ENCODE measurements at regions not wholly inside any gene's neighbourhood (a gene's known extent, or its start where the extent isn't known, plus 50 kb on each side); places are given as distances from the start of the nearest gene placed in this dataset.

GRCh38 chr6:66992660-66993059 is 1285.6 kb upstream of the EYS start:
- TF ChIP-seq POLR2AphosphoS5 (IDR thresholded peaks at IDR 0.05; ENCODE audit: low read depth, low read length): no peak

- TF ChIP-seq SIN3A (IDR thresholded peaks at IDR 0.05; ENCODE audit: borderline replicate concordance, insufficient read depth, low read length) (no peak), TAF1 (IDR thresholded peaks at IDR 0.05; ENCODE audit: borderline replicate concordance, insufficient read depth, low read length) (no peak), REST (IDR thresholded peaks at IDR 0.05; ENCODE audit: insufficient read depth in 1 of 2, low read depth in 2 of 2, low read length in 2 of 2) (no peak), FOXP2 (optimal IDR thresholded peaks at IDR 0.05; ENCODE audit: borderline replicate concordance, extremely low read depth, extremely low read length, insufficient read depth) (no peak), POLR2AphosphoS5 (IDR thresholded peaks at IDR 0.05; ENCODE audit: low read depth, low read length) (no peak)
Observed at GRCh38 chr6:66986940-66987339, 1279.9 kb upstream of the EYS start.

DNA sequence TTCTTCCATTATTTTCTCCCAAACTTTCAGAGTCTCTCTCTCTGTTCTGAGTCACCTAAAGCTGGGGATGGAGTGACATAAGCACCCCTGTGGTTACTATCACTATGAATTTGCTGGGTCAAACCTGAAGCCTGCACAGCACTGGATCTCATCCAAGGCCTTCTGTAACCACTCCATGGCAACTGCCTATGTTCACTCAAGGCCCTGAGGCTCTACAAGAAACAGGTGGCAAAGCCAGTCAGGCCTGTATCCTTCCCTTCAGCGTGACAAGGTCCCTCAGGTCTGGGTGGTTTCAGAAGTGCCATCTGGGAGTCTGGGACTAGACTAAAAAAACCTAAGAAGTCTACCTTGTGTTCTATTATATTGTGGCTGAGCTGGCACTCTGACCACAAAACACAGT is 1278.8 kb upstream of the EYS start:
- no peak for TF ChIP-seq REST (IDR thresholded peaks at IDR 0.05; ENCODE audit: insufficient read depth in 1 of 2, low read depth in 2 of 2, low read length in 2 of 2)
- TF ChIP-seq TAF1 (IDR thresholded peaks at IDR 0.05; ENCODE audit: borderline replicate concordance, insufficient read depth, low read length): no peak
- no peak for TF ChIP-seq FOXP2 (optimal IDR thresholded peaks at IDR 0.05; ENCODE audit: borderline replicate concordance, extremely low read depth, extremely low read length, insufficient read depth)
- TF ChIP-seq SIN3A (IDR thresholded peaks at IDR 0.05; ENCODE audit: borderline replicate concordance, insufficient read depth, low read length): no peak
- TF ChIP-seq POLR2AphosphoS5 (IDR thresholded peaks at IDR 0.05; ENCODE audit: low read depth, low read length): no peak

- TF ChIP-seq FOXP2 (optimal IDR thresholded peaks at IDR 0.05; ENCODE audit: borderline replicate concordance, extremely low read depth, extremely low read length, insufficient read depth) (no peak), TAF1 (IDR thresholded peaks at IDR 0.05; ENCODE audit: borderline replicate concordance, insufficient read depth, low read length) (no peak), SIN3A (IDR thresholded peaks at IDR 0.05; ENCODE audit: borderline replicate concordance, insufficient read depth, low read length) (no peak), REST (IDR thresholded peaks at IDR 0.05; ENCODE audit: insufficient read depth in 1 of 2, low read depth in 2 of 2, low read length in 2 of 2) (no peak)
Observed at GRCh38 chr6:66970373-66970772, 1263.3 kb upstream of the EYS start.

DNA sequence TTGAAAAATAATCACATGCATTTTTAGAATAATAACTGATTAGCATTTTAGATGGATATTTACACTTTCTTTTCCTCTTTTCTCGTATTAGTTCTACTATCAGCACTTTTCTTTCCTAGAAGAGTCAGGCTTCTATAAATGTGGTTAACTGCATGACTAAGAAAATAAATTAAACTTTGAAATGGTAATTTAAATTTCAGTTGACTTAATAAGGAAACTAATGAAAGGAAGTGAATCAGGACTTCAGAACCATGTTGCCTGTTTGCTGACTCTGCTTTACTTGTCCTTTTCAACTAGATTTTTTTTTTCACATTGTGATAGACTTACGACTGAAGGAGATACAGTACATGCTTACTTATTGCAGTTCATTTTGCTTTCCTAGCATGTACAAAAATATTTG is 1258.2 kb upstream of the EYS start:
- TF ChIP-seq TAF1 (IDR thresholded peaks at IDR 0.05; ENCODE audit: borderline replicate concordance, insufficient read depth, low read length) (no peak), POLR2AphosphoS5 (IDR thresholded peaks at IDR 0.05; ENCODE audit: low read depth, low read length) (no peak), FOXP2 (optimal IDR thresholded peaks at IDR 0.05; ENCODE audit: borderline replicate concordance, extremely low read depth, extremely low read length, insufficient read depth) (no peak), SIN3A (IDR thresholded peaks at IDR 0.05; ENCODE audit: borderline replicate concordance, insufficient read depth, low read length) (no peak), REST (IDR thresholded peaks at IDR 0.05; ENCODE audit: insufficient read depth in 1 of 2, low read depth in 2 of 2, low read length in 2 of 2) (no peak)
